ENCODE measurements at regions not wholly inside any gene's neighbourhood (a gene's known extent, or its start where the extent isn't known, plus 50 kb on each side); places are given as distances from the start of the nearest gene placed in this dataset.

DNA sequence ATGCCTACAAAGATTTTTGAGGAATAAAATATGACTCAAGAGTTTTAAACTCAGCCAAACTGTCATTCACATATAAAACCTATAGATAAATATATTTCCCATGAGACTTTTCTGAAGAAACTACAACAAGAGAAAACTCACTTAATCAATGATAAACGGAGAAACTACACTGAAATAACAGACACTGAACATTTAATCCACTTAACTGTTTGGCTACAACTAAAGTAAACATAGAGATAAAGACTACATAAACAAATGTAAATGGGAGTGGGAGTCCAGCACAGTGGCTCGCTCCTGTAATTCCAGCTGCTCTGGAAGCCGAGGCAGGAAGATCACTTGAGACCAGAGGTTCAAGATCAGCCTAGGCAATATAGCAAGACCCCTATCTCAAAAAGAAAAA, 79.2 kb downstream of the MEX3B start:
- H3K36me3 ChIP-seq (ENCODE audit: control insufficient read depth, insufficient read depth, low read length), result no peaks in the 10 kb centered on the region
- H3K4me3 ChIP-seq (ENCODE audit: low read depth, low read length), result no peak overlapping the region
- DNase-seq (ENCODE audit: low read depth), result no peak
- TF ChIP-seq, protein P1, sequence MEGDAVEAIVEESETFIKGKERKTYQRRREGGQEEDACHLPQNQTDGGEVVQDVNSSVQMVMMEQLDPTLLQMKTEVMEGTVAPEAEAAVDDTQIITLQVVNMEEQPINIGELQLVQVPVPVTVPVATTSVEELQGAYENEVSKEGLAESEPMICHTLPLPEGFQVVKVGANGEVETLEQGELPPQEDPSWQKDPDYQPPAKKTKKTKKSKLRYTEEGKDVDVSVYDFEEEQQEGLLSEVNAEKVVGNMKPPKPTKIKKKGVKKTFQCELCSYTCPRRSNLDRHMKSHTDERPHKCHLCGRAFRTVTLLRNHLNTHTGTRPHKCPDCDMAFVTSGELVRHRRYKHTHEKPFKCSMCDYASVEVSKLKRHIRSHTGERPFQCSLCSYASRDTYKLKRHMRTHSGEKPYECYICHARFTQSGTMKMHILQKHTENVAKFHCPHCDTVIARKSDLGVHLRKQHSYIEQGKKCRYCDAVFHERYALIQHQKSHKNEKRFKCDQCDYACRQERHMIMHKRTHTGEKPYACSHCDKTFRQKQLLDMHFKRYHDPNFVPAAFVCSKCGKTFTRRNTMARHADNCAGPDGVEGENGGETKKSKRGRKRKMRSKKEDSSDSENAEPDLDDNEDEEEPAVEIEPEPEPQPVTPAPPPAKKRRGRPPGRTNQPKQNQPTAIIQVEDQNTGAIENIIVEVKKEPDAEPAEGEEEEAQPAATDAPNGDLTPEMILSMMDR (IDR thresholded peaks at IDR 0.05; ENCODE audit: insufficient read depth, low read length, severe bottlenecking), result no peak
- no peak for FAIRE-seq
- H3K27me3 ChIP-seq (ENCODE audit: control insufficient read depth, insufficient read depth, low read length), result no peaks in the 10 kb centered on the region

GRCh38 chr15:81962482-81962881, 83.3 kb downstream of the MEX3B start:
- H3K4me3 ChIP-seq (ENCODE audit: low read depth, low read length), result no peak overlapping the region
- no peaks in the 10 kb centered on the region for H3K36me3 ChIP-seq (ENCODE audit: control insufficient read depth, insufficient read depth, low read length)
- TF ChIP-seq, protein P1 (IDR thresholded peaks at IDR 0.05; ENCODE audit: insufficient read depth, low read length, severe bottlenecking), result no peak
- DNase-seq (ENCODE audit: low read depth), result no peak
- no peak for FAIRE-seq
- no peaks in the 10 kb centered on the region for H3K27me3 ChIP-seq (ENCODE audit: control insufficient read depth, insufficient read depth, low read length)

DNA sequence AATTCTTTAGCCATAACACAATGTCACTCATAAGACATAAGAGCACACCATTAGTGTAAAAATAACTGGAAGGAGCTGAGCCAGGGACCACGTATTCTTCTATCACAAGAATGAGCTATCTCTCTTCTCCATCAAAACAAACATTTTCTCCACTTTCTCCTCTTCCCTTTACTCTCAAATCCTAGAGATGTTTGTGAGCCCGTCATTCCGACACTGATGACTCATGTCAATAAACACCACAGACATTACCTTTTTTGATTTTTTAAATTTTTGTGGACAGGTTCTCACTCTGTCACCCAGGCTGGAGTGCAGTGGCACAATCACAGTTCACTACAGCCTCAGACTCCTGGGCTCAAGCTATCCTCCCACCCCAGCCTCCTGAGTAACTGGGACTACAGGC, 86.6 kb downstream of the MEX3B start:
- TF ChIP-seq, protein P1 (IDR thresholded peaks at IDR 0.05; ENCODE audit: insufficient read depth, low read length, severe bottlenecking), result no peak
- FAIRE-seq, result no peak
- H3K36me3 ChIP-seq (ENCODE audit: control insufficient read depth, insufficient read depth, low read length), result no peaks in the 10 kb centered on the region
- H3K27me3 ChIP-seq (ENCODE audit: control insufficient read depth, insufficient read depth, low read length), result no peaks in the 10 kb centered on the region
- no peak for DNase-seq (ENCODE audit: low read depth)
- H3K4me3 ChIP-seq (ENCODE audit: low read depth, low read length), result no peak overlapping the region

GRCh38 chr15:81957698-81958097, 88.1 kb downstream of the MEX3B start:
- Histone ChIP-seq H3K27me3 (ENCODE audit: control insufficient read depth, insufficient read depth, low read length) (no peaks in the 10 kb centered on the region), H3K4me3 (ENCODE audit: low read depth, low read length) (no peak overlapping the region), H3K36me3 (ENCODE audit: control insufficient read depth, insufficient read depth, low read length) (no peaks in the 10 kb centered on the region)
- FAIRE-seq, result no peak
- TF ChIP-seq, protein P1 (IDR thresholded peaks at IDR 0.05; ENCODE audit: insufficient read depth, low read length, severe bottlenecking), result no peak
- no peak for DNase-seq (ENCODE audit: low read depth)

DNA sequence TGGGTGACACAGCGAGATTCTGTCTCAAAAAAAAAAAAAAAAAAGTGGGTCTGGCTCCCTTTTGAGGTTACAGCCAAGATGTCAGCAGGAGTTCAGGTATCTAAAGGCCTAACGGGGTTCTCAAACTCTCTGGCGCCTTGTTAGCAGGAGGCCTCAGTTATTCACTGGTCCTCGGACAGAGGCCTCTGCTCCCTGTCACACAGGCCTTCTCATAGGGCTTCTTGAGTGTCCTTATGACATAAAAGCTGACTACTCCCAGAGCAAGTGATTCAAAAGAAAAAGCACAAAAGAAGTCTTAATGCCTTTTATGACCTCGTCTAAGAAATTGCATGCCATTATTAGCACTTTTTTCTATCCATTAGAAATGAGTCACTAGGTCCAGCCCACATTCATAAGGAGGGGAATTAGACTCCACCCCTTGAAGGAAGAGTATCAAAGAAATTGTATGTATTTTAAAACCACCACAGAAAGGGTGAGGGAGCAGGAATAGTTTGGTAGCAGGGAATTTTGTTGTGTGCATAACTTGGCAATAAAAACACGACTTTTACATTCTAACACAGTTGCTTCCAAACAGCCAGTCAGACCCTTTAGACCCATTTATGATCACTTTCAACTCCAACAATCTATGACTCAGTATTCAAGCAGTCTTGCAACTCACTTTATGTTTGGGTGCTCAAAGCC, 90.3 kb downstream of the MEX3B start:
- FAIRE-seq, result no peak

More for the DNA sequence above, 90.3 kb downstream of the MEX3B start:
- DNase-seq (ENCODE audit: low read depth), result no peak
- Histone ChIP-seq H3K27me3 (ENCODE audit: control insufficient read depth, insufficient read depth, low read length) (no peaks in the 10 kb centered on the region), H3K4me3 (ENCODE audit: low read depth, low read length) (no peak overlapping the region), H3K36me3 (ENCODE audit: control insufficient read depth, insufficient read depth, low read length) (no peaks in the 10 kb centered on the region)
- TF ChIP-seq, protein P1 (IDR thresholded peaks at IDR 0.05; ENCODE audit: insufficient read depth, low read length, severe bottlenecking), result no peak

Data from bronchial epithelial cell (primary cell).